Gastrocnemius medialis (tissue), 4 donors: ENCODE measurements at regions not wholly inside any gene's neighbourhood (a gene's known extent, or its start where the extent isn't known, plus 50 kb on each side); places are given as distances from the start of the nearest gene placed in this dataset.

Experiments used
- ATAC-seq, 2 donors: fragments of 150-250 bp; one replicate each; pipeline ENCODE4 v1.9.1; 2016
- DNase-seq, 2 donors: peaks; one replicate each; pipeline ENCODE4 v3.0.0-alpha.2; 2019
- H3K27ac ChIP-seq, 4 donors: fragments of 200-600 bp; sonication (generic); 1 replicate in 1 of 4; 2 replicates in 3 of 4; pipeline ENCODE4 v1.5.1; 2016 to 2018; ENCODE audit warnings: mild to moderate bottlenecking in 2 of 4, moderate library complexity in 1 of 4
- H3K27me3 ChIP-seq, 3 donors: fragments of 200-600 bp; sonication (generic) in 2 of 3; 1 replicate in 1 of 3; 2 replicates in 2 of 3; pipeline versions ENCODE4 v1.5.1 to v1.6.0; 2016 to 2019; ENCODE audit warnings: mild to moderate bottlenecking in 1 of 3, moderate library complexity in 1 of 3
- H3K36me3 ChIP-seq, 2 donors: fragments of 200-600 bp; sonication (generic) in 1 of 2; one replicate each; pipeline ENCODE4 v1.5.1; 2017 to 2018
- H3K4me1 ChIP-seq, 2 donors: fragments of 200-600 bp; sonication (generic) in 1 of 2; one replicate each; pipeline ENCODE4 v1.5.1; 2016 to 2017; ENCODE audit warnings: mild to moderate bottlenecking in 2 of 2
- H3K4me3 ChIP-seq, 4 donors: fragments of 200-600 bp; sonication (generic) in 3 of 4; 1 replicate in 1 of 4; 2 replicates in 3 of 4; pipeline ENCODE4 v1.5.1; 2016 to 2019; ENCODE audit warnings: mild to moderate bottlenecking in 2 of 4
- H3K9me3 ChIP-seq, 3 donors: fragments of 200-600 bp; sonication (generic) in 2 of 3; 1 replicate in 1 of 3; 2 replicates in 2 of 3; pipeline ENCODE4 v1.5.1; 2016 to 2019
- CTCF ChIP-seq, 5 experiments: fragments of 450-650 bp in 3 of 5; fragments of 200-600 bp in 2 of 5; sonication (generic) in 2 of 5; IDR thresholded peaks in 4 of 5; conservative IDR thresholded peaks in 1 of 5; 1 replicate in 4 of 5; 2 replicates in 1 of 5; pipeline ENCODE4 v1.5.1; 2016 to 2019; ENCODE audit warnings: antibody characterized with exemption in 5 of 5, mild to moderate bottlenecking in 3 of 5, moderate library complexity in 3 of 5
- POLR2A ChIP-seq, 2 donors: fragments of 450-650 bp; IDR thresholded peaks; one replicate each; pipeline ENCODE4 v1.6.1; 2017; ENCODE audit warnings: antibody characterized with exemption in 2 of 2, mild to moderate bottlenecking in 2 of 2, moderate library complexity in 2 of 2
- in situ Hi-C, 4 donors: fragments of 200-750 bp; cut with MboI; loops; one replicate each; pipeline versions ENCODE4 v1.15.0 to v1.8.0; 2017; ENCODE audit warnings: low sequenced_read_pairs in 4 of 4
- intact Hi-C: fragments of 100-400 bp; cut with DNase I; formaldehyde crosslinking; loops from one replicate; pipeline ENCODE4 v1.15.1; 2023; ENCODE audit warnings: low total_unique reads

GRCh38 chr10:42422911-42423310 is 215.5 kb downstream of the ZNF33B start:
- TF ChIP-seq CTCF (IDR thresholded peaks at IDR 0.05 in 4 of 5, conservative IDR thresholded peaks at IDR 0.05 in 1 of 5) (no peak), POLR2A (IDR thresholded peaks at IDR 0.05) (no peak)
- Histone ChIP-seq H3K4me3 (no peak overlapping the region), H3K9me3 (no peaks in the 10 kb centered on the region), H3K27me3 (no peaks in the 10 kb centered on the region), H3K27ac (no peak overlapping the region), H3K4me1 (no peaks in the 10 kb centered on the region), H3K36me3 (no peaks in the 10 kb centered on the region)
- in situ Hi-C loops, result no loop called here
- intact Hi-C loops, result no loop called here
- no peak for ATAC-seq
- DNase-seq, result no peak

- H3K27me3 ChIP-seq, result no peaks in the 10 kb centered on the region
- H3K27ac ChIP-seq, result no peak overlapping the region
- no peaks in the 10 kb centered on the region for H3K9me3 ChIP-seq
- H3K4me3 ChIP-seq, result no peak overlapping the region
- intact Hi-C loops (no loop called here), in situ Hi-C loops (no loop called here)
- no peaks in the 10 kb centered on the region for H3K4me1 ChIP-seq
- no peaks in the 10 kb centered on the region for H3K36me3 ChIP-seq
- ATAC-seq (no peak), DNase-seq (no peak)
- TF ChIP-seq POLR2A (IDR thresholded peaks at IDR 0.05) (no peak), CTCF (IDR thresholded peaks at IDR 0.05 in 4 of 5, conservative IDR thresholded peaks at IDR 0.05 in 1 of 5) (no peak)
Observed at GRCh38 chr10:42421812-42422211, 216.6 kb downstream of the ZNF33B start.

DNA sequence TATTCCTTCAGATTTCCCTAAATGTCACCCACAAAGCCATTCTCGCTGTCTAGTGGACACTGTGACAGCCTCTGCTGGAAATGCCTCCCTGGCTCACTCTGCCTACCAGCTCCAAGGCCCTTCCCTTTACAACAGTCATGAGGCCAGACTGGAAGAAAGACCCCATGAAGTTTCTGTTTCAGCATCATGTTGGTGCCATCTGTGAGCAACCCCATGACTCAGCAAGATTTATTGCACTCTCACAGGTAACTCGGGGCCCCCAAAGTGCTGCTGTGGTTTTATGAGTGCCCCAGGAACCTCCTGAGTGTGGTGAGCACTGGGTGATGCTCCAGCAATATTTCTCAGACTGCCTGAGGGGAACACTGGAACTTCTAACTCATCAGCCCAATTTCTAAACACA is 218.6 kb downstream of the ZNF33B start:
- H3K4me1 ChIP-seq, result no peaks in the 10 kb centered on the region
- no peak overlapping the region for H3K27ac ChIP-seq
- H3K4me3 ChIP-seq, result no peak overlapping the region
- intact Hi-C loops, result no loop called here
- H3K9me3 ChIP-seq, result no peaks in the 10 kb centered on the region
- no peak for ATAC-seq
- in situ Hi-C loops, result no loop called here
- TF ChIP-seq CTCF (IDR thresholded peaks at IDR 0.05 in 4 of 5, conservative IDR thresholded peaks at IDR 0.05 in 1 of 5) (no peak), POLR2A (IDR thresholded peaks at IDR 0.05) (no peak)
- no peaks in the 10 kb centered on the region for H3K27me3 ChIP-seq
- H3K36me3 ChIP-seq, result no peaks in the 10 kb centered on the region
- no peak for DNase-seq

DNA sequence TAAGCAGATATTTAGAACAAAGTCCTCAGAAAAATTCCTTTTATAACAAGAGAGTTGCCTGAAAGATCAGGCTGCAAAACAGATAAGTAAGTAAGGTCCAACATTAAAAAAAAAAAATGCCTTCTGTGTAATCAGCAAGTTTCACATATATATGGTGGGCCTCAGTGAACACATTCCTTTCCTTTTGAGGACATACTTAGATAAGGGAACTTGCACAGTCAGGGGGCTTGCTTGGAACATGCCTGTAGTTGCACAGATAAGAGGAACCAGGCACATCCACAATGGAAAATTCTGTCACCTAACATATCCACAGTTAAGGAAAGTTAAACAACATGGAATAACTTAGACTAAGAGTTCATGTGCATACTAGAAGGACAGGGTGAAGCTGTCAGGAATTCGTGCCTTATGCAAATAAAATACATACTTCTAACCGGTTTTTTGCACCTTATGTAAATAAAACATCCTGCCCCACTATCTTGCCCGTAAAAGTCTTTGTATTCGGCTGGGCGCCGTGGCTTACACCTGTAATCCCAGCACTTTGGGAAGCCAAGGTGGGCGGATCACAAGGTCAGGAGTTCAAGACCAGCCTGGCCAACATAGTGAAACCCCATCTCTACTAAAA is 257.3 kb downstream of the ZNF33B start:
- in situ Hi-C loops (no loop called here), intact Hi-C loops (no loop called here)
- Histone ChIP-seq H3K27me3 (no peaks in the 10 kb centered on the region), H3K9me3 (no peaks in the 10 kb centered on the region), H3K4me3 (no peak overlapping the region), H3K36me3 (no peaks in the 10 kb centered on the region), H3K4me1 (no peaks in the 10 kb centered on the region), H3K27ac (no peak overlapping the region)
- TF ChIP-seq CTCF (IDR thresholded peaks at IDR 0.05 in 4 of 5, conservative IDR thresholded peaks at IDR 0.05 in 1 of 5) (no peak), POLR2A (IDR thresholded peaks at IDR 0.05) (no peak)
- no peak for DNase-seq
- no peak for ATAC-seq
